Endothelial cell of umbilical vein (primary cell): ENCODE measurements at regions not wholly inside any gene's neighbourhood (a gene's known extent, or its start where the extent isn't known, plus 50 kb on each side); places are given as distances from the start of the nearest gene placed in this dataset.

Experiments used
- BruUV-seq: library from RNA; stranded (reverse); fragments of 400-500 nt; replicated peaks from 2 replicates; lab custom pipeline; 2021; lab: Mats Ljungman, UMichigan
- CTCF ChIA-PET: fragments of 300-600, 350-600 bp; sonication (Branson Sonifier 250); formaldehyde crosslinking; loops from one replicate; lab custom pipeline; 2021; ENCODE audit warnings: antibody characterized with exemption, inconsistent platforms; lab: Charles Lee
- POLR2A ChIA-PET: fragments of 300-600, 350-600 bp; sonication (Branson Sonifier 250); formaldehyde crosslinking; loops from one replicate; lab custom pipeline; 2021; ENCODE audit warnings: antibody characterized with exemption, inconsistent platforms; lab: Charles Lee
- DNase-seq: peaks from one replicate; pipeline ENCODE4 v3.0.0-alpha.2; 2011; ENCODE audit warnings: low read depth, low spot score
- FAIRE-seq: peaks from 2 replicates; lab custom pipeline; 2011; peaks lifted over from hg19 to GRCh38; lab: Jason Lieb, UNC
- H2AFZ ChIP-seq: 2 replicates; pipeline ENCODE4 v1.6.0; 2012; ENCODE audit warnings: low read depth, low read length, control low read depth, inconsistent platforms
- H3K27ac ChIP-seq: 2 replicates; pipeline ENCODE4 v1.5.1; 2011; ENCODE audit warnings: low read depth, mild to moderate bottlenecking, control low read depth, low read length, moderate library complexity; ENCODE audit not compliant: insufficient read depth
- H3K27me3 ChIP-seq, 2 experiments: 2 replicates each; pipeline versions ENCODE4 v1.6.0 to v1.6.1; 2011; ENCODE audit warnings: low read length in 2 of 2, mixed read lengths in 1 of 2; ENCODE audit not compliant: control insufficient read depth in 2 of 2, insufficient read depth in 2 of 2
- H3K36me3 ChIP-seq, 2 experiments: 2 replicates in 1 of 2; 3 replicates in 1 of 2; pipeline ENCODE4 v1.5.1; 2011; ENCODE audit warnings: low read length in 2 of 2, mild to moderate bottlenecking in 1 of 2, moderate library complexity in 1 of 2; ENCODE audit not compliant: control insufficient read depth in 2 of 2, insufficient read depth in 2 of 2; ENCODE audit errors: extremely low read depth in 1 of 2
- H3K4me1 ChIP-seq: 3 replicates; pipeline ENCODE4 v1.5.1; 2011; ENCODE audit warnings: mild to moderate bottlenecking, low read length; ENCODE audit not compliant: control insufficient read depth, insufficient read depth; ENCODE audit errors: extremely low read depth
- H3K4me2 ChIP-seq: 2 replicates; pipeline ENCODE4 v1.6.1; 2011; ENCODE audit warnings: low read length, control low read depth, mixed read lengths; ENCODE audit not compliant: insufficient read depth
- H3K4me3 ChIP-seq, 3 experiments: fragments of 200-600 bp in 1 of 3; sonication (generic), shearing (Covaris generic) in 1 of 3; replicated peaks in 1 of 3; 2 replicates each; pipeline ENCODE4 v1.5.1; 2011 to 2016; ENCODE audit warnings: control low read depth in 3 of 3, low read length in 3 of 3, mild to moderate bottlenecking in 2 of 3, inconsistent platforms in 1 of 3, low read depth in 1 of 3, moderate library complexity in 1 of 3; ENCODE audit not compliant: insufficient read depth in 1 of 3
- H3K79me2 ChIP-seq: 2 replicates; pipeline ENCODE4 v1.6.0; 2012; ENCODE audit warnings: low read length, inconsistent platforms; ENCODE audit not compliant: control insufficient read depth, insufficient read depth
- H3K9ac ChIP-seq: replicated peaks from 2 replicates; pipeline ENCODE3; 2011; ENCODE audit warnings: low read length, control low read depth; ENCODE audit not compliant: insufficient read depth; ENCODE audit errors: extremely low read depth
- H3K9me1 ChIP-seq: replicated peaks from 3 replicates; pipeline ENCODE4 v1.6.0; 2011; ENCODE audit warnings: mild to moderate bottlenecking, low read length; ENCODE audit not compliant: control insufficient read depth, insufficient read depth; ENCODE audit errors: extremely low read depth
- H3K9me3 ChIP-seq: replicated peaks from 2 replicates; pipeline ENCODE4 v1.5.1; 2012; ENCODE audit warnings: low read length, inconsistent platforms; ENCODE audit not compliant: control insufficient read depth, insufficient read depth
- H4K20me1 ChIP-seq: replicated peaks from 2 replicates; pipeline ENCODE3; 2011; ENCODE audit warnings: mild to moderate bottlenecking, low read length; ENCODE audit not compliant: control insufficient read depth, insufficient read depth; ENCODE audit errors: extremely low read depth
- CTCF ChIP-seq, 2 donors: IDR thresholded peaks; 1 replicate in 1 of 2; 2 replicates in 1 of 2; pipeline ENCODE4 v1.5.1; 2011; ENCODE audit warnings: low read length in 2 of 2, mild to moderate bottlenecking in 2 of 2, moderate library complexity in 2 of 2, control low read depth in 1 of 2, inconsistent platforms in 1 of 2, low read depth in 1 of 2; ENCODE audit not compliant: insufficient read depth in 1 of 2; ENCODE audit errors: extremely low read depth in 1 of 2
- EZH2 ChIP-seq: IDR thresholded peaks from 2 replicates; pipeline ENCODE4 v1.6.1; 2012; ENCODE audit warnings: borderline replicate concordance, low read depth, mild to moderate bottlenecking, moderate library complexity, low read length, inconsistent platforms; ENCODE audit not compliant: severe bottlenecking
- FOS ChIP-seq: IDR thresholded peaks from 2 replicates; pipeline ENCODE4 v1.6.1; 2011; ENCODE audit warnings: mild to moderate bottlenecking, low read length, moderate library complexity, borderline replicate concordance; ENCODE audit not compliant: insufficient read depth
- GATA2 ChIP-seq: IDR thresholded peaks from 2 replicates; pipeline ENCODE4 v1.7.0; 2011; ENCODE audit warnings: low read depth, mild to moderate bottlenecking, moderate library complexity, mixed read lengths, low read length; ENCODE audit not compliant: insufficient read length, insufficient read depth
- JUN ChIP-seq: IDR thresholded peaks from 2 replicates; pipeline ENCODE4 v1.6.1; 2011; ENCODE audit warnings: borderline replicate concordance, low read depth; ENCODE audit not compliant: insufficient read length, insufficient read depth
- MAX ChIP-seq: IDR thresholded peaks from 2 replicates; pipeline ENCODE4 v1.6.1; 2011; ENCODE audit not compliant: insufficient read depth, insufficient read length
- MYC ChIP-seq: IDR thresholded peaks from one replicate; pipeline ENCODE4 v1.6.1; 2011; ENCODE audit warnings: mild to moderate bottlenecking, low read depth, low read length
- POLR2A ChIP-seq: IDR thresholded peaks from 2 replicates; pipeline ENCODE4 v1.6.1; 2012; ENCODE audit warnings: low read depth, mild to moderate bottlenecking, control low read depth, low read length
- POLR2AphosphoS5 ChIP-seq: IDR thresholded peaks from 2 replicates; pipeline ENCODE4 v1.6.1; 2012; ENCODE audit warnings: low read depth, mild to moderate bottlenecking, control low read depth, low read length, moderate library complexity; ENCODE audit not compliant: insufficient read depth
- dilution Hi-C: fragments of 300-500 bp; cut with MboI; formaldehyde crosslinking; loops from one replicate; pipeline ENCODE4 v1.15.0; 2019; ENCODE audit warnings: low sequenced_read_pairs; ENCODE audit not compliant: extremely low pct_ligation_motif_present
- intact Hi-C: fragments of 100-400 bp; cut with micrococcal nuclease; formaldehyde crosslinking; loops from one replicate; pipeline ENCODE4 v1.10.0; 2022

GRCh38 chr15:70390723-70391122 lies 293.0 kb upstream of the TLE3 start:
- BruUV-seq, result no TSS peak
- dilution Hi-C loops, result no loop called here
- H3K36me3 ChIP-seq, result no peaks in the 10 kb centered on the region
- no peaks in the 10 kb centered on the region for H3K79me2 ChIP-seq
- no peak for DNase-seq
- no peaks in the 10 kb centered on the region for H3K9me3 ChIP-seq
- no peaks in the 10 kb centered on the region for H3K9me1 ChIP-seq
- ChIA-PET CTCF (interaction anchor here (1.0 kb wide), 1 partner anchor 10 kb away, joined by 4 read pairs; no protein-coding TSS in a partner anchor), POLR2A (no interaction called here)
- FAIRE-seq, result no peak
- no peaks in the 10 kb centered on the region for H4K20me1 ChIP-seq
- intact Hi-C loops, result no loop called here
- no peak overlapping the region for H3K4me2 ChIP-seq
- no peak overlapping the region for H3K27ac ChIP-seq
- no peak overlapping the region for H2AFZ ChIP-seq
- TF ChIP-seq POLR2A, result no peak
- TF ChIP-seq EZH2, result no peak
- TF ChIP-seq JUN, result no peak
- no peak for TF ChIP-seq CTCF (IDR thresholded peaks at IDR 0.05; ENCODE audit: extremely low read depth in 1 of 2, insufficient read depth in 1 of 2, low read depth in 1 of 2, low read length in 2 of 2)
- no peak for TF ChIP-seq POLR2AphosphoS5
- no peak for TF ChIP-seq MAX
- no peak for TF ChIP-seq MYC
- TF ChIP-seq FOS, result no peak
- no peak for TF ChIP-seq GATA2
- no peaks in the 10 kb centered on the region for H3K4me1 ChIP-seq
- H3K4me3 ChIP-seq, result no peak overlapping the region
- H3K9ac ChIP-seq, result no peak overlapping the region
- H3K27me3 ChIP-seq, result peaks cover 2 to 7% of the 10 kb centered on the region in 2 experiments
